Endothelial cell of umbilical vein (primary cell): ENCODE measurements at regions not wholly inside any gene's neighbourhood (a gene's known extent, or its start where the extent isn't known, plus 50 kb on each side); places are given as distances from the start of the nearest gene placed in this dataset.

ENCODE experiments used
- BruUV-seq: library from RNA; stranded (reverse); fragments of 400-500 nt; replicated peaks from 2 replicates; lab custom pipeline; 2021; lab: Mats Ljungman, UMichigan
- CTCF ChIA-PET: fragments of 300-600, 350-600 bp; sonication (Branson Sonifier 250); formaldehyde crosslinking; loops from one replicate; lab custom pipeline; 2021; ENCODE audit warnings: antibody characterized with exemption, inconsistent platforms; lab: Charles Lee
- POLR2A ChIA-PET: fragments of 300-600, 350-600 bp; sonication (Branson Sonifier 250); formaldehyde crosslinking; loops from one replicate; lab custom pipeline; 2021; ENCODE audit warnings: antibody characterized with exemption, inconsistent platforms; lab: Charles Lee
- DNase-seq: peaks from one replicate; pipeline ENCODE4 v3.0.0-alpha.2; 2011; ENCODE audit warnings: low read depth, low spot score
- FAIRE-seq: peaks from 2 replicates; lab custom pipeline; 2011; peaks lifted over from hg19 to GRCh38; lab: Jason Lieb, UNC
- H2AFZ ChIP-seq: 2 replicates; pipeline ENCODE4 v1.6.0; 2012; ENCODE audit warnings: low read depth, low read length, control low read depth, inconsistent platforms
- H3K27ac ChIP-seq: 2 replicates; pipeline ENCODE4 v1.5.1; 2011; ENCODE audit warnings: low read depth, mild to moderate bottlenecking, control low read depth, low read length, moderate library complexity; ENCODE audit not compliant: insufficient read depth
- H3K27me3 ChIP-seq, 2 experiments: 2 replicates each; pipeline versions ENCODE4 v1.6.0 to v1.6.1; 2011; ENCODE audit warnings: low read length in 2 of 2, mixed read lengths in 1 of 2; ENCODE audit not compliant: control insufficient read depth in 2 of 2, insufficient read depth in 2 of 2
- H3K36me3 ChIP-seq, 2 experiments: 2 replicates in 1 of 2; 3 replicates in 1 of 2; pipeline ENCODE4 v1.5.1; 2011; ENCODE audit warnings: low read length in 2 of 2, mild to moderate bottlenecking in 1 of 2, moderate library complexity in 1 of 2; ENCODE audit not compliant: control insufficient read depth in 2 of 2, insufficient read depth in 2 of 2; ENCODE audit errors: extremely low read depth in 1 of 2
- H3K4me1 ChIP-seq: 3 replicates; pipeline ENCODE4 v1.5.1; 2011; ENCODE audit warnings: mild to moderate bottlenecking, low read length; ENCODE audit not compliant: control insufficient read depth, insufficient read depth; ENCODE audit errors: extremely low read depth
- H3K4me2 ChIP-seq: 2 replicates; pipeline ENCODE4 v1.6.1; 2011; ENCODE audit warnings: low read length, control low read depth, mixed read lengths; ENCODE audit not compliant: insufficient read depth
- H3K4me3 ChIP-seq, 3 experiments: fragments of 200-600 bp in 1 of 3; sonication (generic), shearing (Covaris generic) in 1 of 3; replicated peaks in 1 of 3; 2 replicates each; pipeline ENCODE4 v1.5.1; 2011 to 2016; ENCODE audit warnings: control low read depth in 3 of 3, low read length in 3 of 3, mild to moderate bottlenecking in 2 of 3, inconsistent platforms in 1 of 3, low read depth in 1 of 3, moderate library complexity in 1 of 3; ENCODE audit not compliant: insufficient read depth in 1 of 3
- H3K79me2 ChIP-seq: 2 replicates; pipeline ENCODE4 v1.6.0; 2012; ENCODE audit warnings: low read length, inconsistent platforms; ENCODE audit not compliant: control insufficient read depth, insufficient read depth
- H3K9ac ChIP-seq: replicated peaks from 2 replicates; pipeline ENCODE3; 2011; ENCODE audit warnings: low read length, control low read depth; ENCODE audit not compliant: insufficient read depth; ENCODE audit errors: extremely low read depth
- H3K9me1 ChIP-seq: replicated peaks from 3 replicates; pipeline ENCODE4 v1.6.0; 2011; ENCODE audit warnings: mild to moderate bottlenecking, low read length; ENCODE audit not compliant: control insufficient read depth, insufficient read depth; ENCODE audit errors: extremely low read depth
- H3K9me3 ChIP-seq: replicated peaks from 2 replicates; pipeline ENCODE4 v1.5.1; 2012; ENCODE audit warnings: low read length, inconsistent platforms; ENCODE audit not compliant: control insufficient read depth, insufficient read depth
- H4K20me1 ChIP-seq: replicated peaks from 2 replicates; pipeline ENCODE3; 2011; ENCODE audit warnings: mild to moderate bottlenecking, low read length; ENCODE audit not compliant: control insufficient read depth, insufficient read depth; ENCODE audit errors: extremely low read depth
- CTCF ChIP-seq, 2 donors: IDR thresholded peaks; 1 replicate in 1 of 2; 2 replicates in 1 of 2; pipeline ENCODE4 v1.5.1; 2011; ENCODE audit warnings: low read length in 2 of 2, mild to moderate bottlenecking in 2 of 2, moderate library complexity in 2 of 2, control low read depth in 1 of 2, inconsistent platforms in 1 of 2, low read depth in 1 of 2; ENCODE audit not compliant: insufficient read depth in 1 of 2; ENCODE audit errors: extremely low read depth in 1 of 2
- EZH2 ChIP-seq: IDR thresholded peaks from 2 replicates; pipeline ENCODE4 v1.6.1; 2012; ENCODE audit warnings: borderline replicate concordance, low read depth, mild to moderate bottlenecking, moderate library complexity, low read length, inconsistent platforms; ENCODE audit not compliant: severe bottlenecking
- FOS ChIP-seq: IDR thresholded peaks from 2 replicates; pipeline ENCODE4 v1.6.1; 2011; ENCODE audit warnings: mild to moderate bottlenecking, low read length, moderate library complexity, borderline replicate concordance; ENCODE audit not compliant: insufficient read depth
- GATA2 ChIP-seq: IDR thresholded peaks from 2 replicates; pipeline ENCODE4 v1.7.0; 2011; ENCODE audit warnings: low read depth, mild to moderate bottlenecking, moderate library complexity, mixed read lengths, low read length; ENCODE audit not compliant: insufficient read length, insufficient read depth
- JUN ChIP-seq: IDR thresholded peaks from 2 replicates; pipeline ENCODE4 v1.6.1; 2011; ENCODE audit warnings: borderline replicate concordance, low read depth; ENCODE audit not compliant: insufficient read length, insufficient read depth
- MYC ChIP-seq: IDR thresholded peaks from one replicate; pipeline ENCODE4 v1.6.1; 2011; ENCODE audit warnings: mild to moderate bottlenecking, low read depth, low read length
- POLR2A ChIP-seq: IDR thresholded peaks from 2 replicates; pipeline ENCODE4 v1.6.1; 2012; ENCODE audit warnings: low read depth, mild to moderate bottlenecking, control low read depth, low read length
- POLR2AphosphoS5 ChIP-seq: IDR thresholded peaks from 2 replicates; pipeline ENCODE4 v1.6.1; 2012; ENCODE audit warnings: low read depth, mild to moderate bottlenecking, control low read depth, low read length, moderate library complexity; ENCODE audit not compliant: insufficient read depth
- dilution Hi-C: fragments of 300-500 bp; cut with MboI; formaldehyde crosslinking; loops from one replicate; pipeline ENCODE4 v1.15.0; 2019; ENCODE audit warnings: low sequenced_read_pairs; ENCODE audit not compliant: extremely low pct_ligation_motif_present
- intact Hi-C: fragments of 100-400 bp; cut with micrococcal nuclease; formaldehyde crosslinking; loops from one replicate; pipeline ENCODE4 v1.10.0; 2022
- TF ChIP-seq, protein P1 (sequence below): IDR thresholded peaks from 2 replicates; pipeline ENCODE4 v1.6.1; 2011; ENCODE audit not compliant: insufficient read depth, insufficient read length

- no peaks in the 10 kb centered on the region for H3K27me3 ChIP-seq
- no peak overlapping the region for H3K4me3 ChIP-seq
- H3K36me3 ChIP-seq: no peaks in the 10 kb centered on the region
- H3K9me1 ChIP-seq: no peaks in the 10 kb centered on the region
- H2AFZ ChIP-seq: no peak overlapping the region
- ChIA-PET CTCF (interaction anchor here (0.7 kb wide), 1 partner anchor 9 kb away, joined by 3 read pairs; no protein-coding TSS in a partner anchor), POLR2A (no interaction called here)
- H3K9me3 ChIP-seq: no peaks in the 10 kb centered on the region
- TF ChIP-seq POLR2AphosphoS5: no peak
- no peak for TF ChIP-seq FOS
- no peak for TF ChIP-seq GATA2
- TF ChIP-seq POLR2A: no peak
- no peak for TF ChIP-seq JUN
- TF ChIP-seq, protein P1, sequence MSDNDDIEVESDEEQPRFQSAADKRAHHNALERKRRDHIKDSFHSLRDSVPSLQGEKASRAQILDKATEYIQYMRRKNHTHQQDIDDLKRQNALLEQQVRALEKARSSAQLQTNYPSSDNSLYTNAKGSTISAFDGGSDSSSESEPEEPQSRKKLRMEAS: no peak
- no peak for TF ChIP-seq CTCF (IDR thresholded peaks at IDR 0.05; ENCODE audit: extremely low read depth in 1 of 2, insufficient read depth in 1 of 2, low read depth in 1 of 2, low read length in 2 of 2)
- no peak for TF ChIP-seq EZH2
- TF ChIP-seq MYC: no peak
- no peaks in the 10 kb centered on the region for H3K4me1 ChIP-seq
- no peaks in the 10 kb centered on the region for H4K20me1 ChIP-seq
- intact Hi-C loops: no loop called here
- no peak overlapping the region for H3K27ac ChIP-seq
- BruUV-seq: no TSS peak
- no peak for DNase-seq
- H3K79me2 ChIP-seq: no peaks in the 10 kb centered on the region
- FAIRE-seq: no peak
- dilution Hi-C loops: no loop called here
- no peak overlapping the region for H3K4me2 ChIP-seq
- H3K9ac ChIP-seq: no peak overlapping the region
Measured at GRCh38 chr6:21327326-21328112, 266.0 kb upstream of the SOX4 start.
